PC-9 (cell line): ENCODE measurements at regions not wholly inside any gene's neighbourhood (a gene's known extent, or its start where the extent isn't known, plus 50 kb on each side); places are given as distances from the start of the nearest gene placed in this dataset.

Experiments
- BruUV-seq: library from RNA; stranded (reverse); fragments of 400-500 nt; replicated peaks from 2 replicates; lab custom pipeline; 2021; lab: Mats Ljungman, UMichigan
- CTCF ChIA-PET: fragments of 300-600 bp; sonication (Branson Sonifier 250); formaldehyde crosslinking; loops from one replicate; lab custom pipeline; 2022; ENCODE audit warnings: antibody characterized with exemption; lab: Charles Lee
- POLR2A ChIA-PET: fragments of 300-600 bp; sonication (Branson Sonifier 250); formaldehyde crosslinking; loops from one replicate; lab custom pipeline; 2022; ENCODE audit warnings: antibody characterized with exemption; ENCODE audit not compliant: unreplicated experiment; lab: Charles Lee
- DNase-seq, 2 experiments: peaks; one replicate each; pipeline versions ENCODE4 v3.0.0 to v3.0.0-alpha.2; 2015 to 2022; ENCODE audit warnings: mixed read lengths in 1 of 2
- H2AFZ ChIP-seq: fragments of 200-600 bp; sonication (generic); 2 replicates; pipeline ENCODE4 v1.8.1; 2017; ENCODE audit warnings: antibody characterized with exemption
- H3F3A ChIP-seq: fragments of 200-600 bp; sonication (generic); 2 replicates; pipeline ENCODE4 v1.8.1; 2017; ENCODE audit warnings: antibody characterized with exemption, mild to moderate bottlenecking, low read depth; ENCODE audit not compliant: insufficient read depth
- H3K27ac ChIP-seq: fragments of 200-600 bp; sonication (generic); 2 replicates; pipeline ENCODE4 v1.6.1; 2016; ENCODE audit warnings: mixed run types
- H3K27me3 ChIP-seq: fragments of 200-600 bp; sonication (generic); 2 replicates; pipeline ENCODE4 v1.6.1; 2016; ENCODE audit warnings: low read depth, mixed run types; ENCODE audit not compliant: insufficient read depth
- H3K36me3 ChIP-seq: fragments of 200-600 bp; sonication (generic); 2 replicates; pipeline ENCODE4 v1.6.1; 2016; ENCODE audit warnings: low read depth, mixed run types
- H3K4me1 ChIP-seq: fragments of 200-600 bp; sonication (generic); replicated peaks from 2 replicates; pipeline ENCODE4 v1.6.1; 2016; ENCODE audit warnings: mixed run types; ENCODE audit not compliant: insufficient read depth
- H3K4me2 ChIP-seq: fragments of 200-600 bp; sonication (generic); 2 replicates; pipeline ENCODE4 v1.6.1; 2017; ENCODE audit warnings: mixed run types
- H3K4me3 ChIP-seq: fragments of 200-600 bp; sonication (generic); 2 replicates; pipeline ENCODE4 v1.6.1; 2016; ENCODE audit warnings: mixed run types
- H3K79me2 ChIP-seq: fragments of 200-600 bp; sonication (generic); 2 replicates; pipeline ENCODE4 v1.6.1; 2017; ENCODE audit warnings: low read depth, mixed run types
- H3K9me2 ChIP-seq: fragments of 200-600 bp; sonication (generic); 2 replicates; pipeline ENCODE4 v1.8.1; 2017; ENCODE audit warnings: mild to moderate bottlenecking; ENCODE audit not compliant: insufficient read depth
- H3K9me3 ChIP-seq: fragments of 200-600 bp; sonication (generic); 2 replicates; pipeline ENCODE4 v1.8.1; 2016; ENCODE audit warnings: low read depth; ENCODE audit not compliant: insufficient read depth
- H4K20me1 ChIP-seq: fragments of 200-600 bp; sonication (generic); 2 replicates; pipeline ENCODE4 v1.8.1; 2017; ENCODE audit not compliant: insufficient read depth
- EZH2 ChIP-seq: fragments of 200-600 bp; sonication (generic); IDR thresholded peaks from 2 replicates; pipeline ENCODE4 v1.8.0; 2017; ENCODE audit warnings: antibody characterized with exemption, low read depth
- intact Hi-C: fragments of 100-400 bp; cut with micrococcal nuclease; formaldehyde crosslinking; loops from one replicate; pipeline ENCODE4 v1.10.0; 2022; ENCODE audit not compliant: unreplicated experiment
- TF ChIP-seq, protein P1 (sequence below): fragments of 200-600 bp; sonication (generic); conservative IDR thresholded peaks from 2 replicates; pipeline ENCODE4 v1.6.1; 2017; ENCODE audit warnings: mixed run types, antibody characterized with exemption, mild to moderate bottlenecking, moderate library complexity

DNA sequence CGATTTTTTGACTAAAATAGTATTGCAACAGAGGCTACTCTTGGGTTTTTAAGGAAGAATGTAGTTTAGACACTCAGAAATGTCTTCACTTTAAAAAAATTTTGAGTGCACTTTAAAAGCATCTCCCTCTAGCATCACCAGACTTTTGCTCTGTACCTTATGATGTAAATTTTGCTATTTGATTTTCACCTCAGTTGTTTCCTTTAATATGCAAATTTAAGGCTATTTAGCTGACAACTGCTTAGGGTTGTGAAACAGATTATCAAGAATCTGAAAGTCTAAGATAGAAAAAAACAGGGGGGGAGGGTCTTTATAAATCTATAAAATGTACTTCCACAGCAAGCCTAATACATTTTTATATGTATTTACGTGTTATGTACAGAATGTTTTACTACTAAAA is 92.9 kb upstream of the USP38 start:
- H3K4me2 ChIP-seq = no peak overlapping the region
- POLR2A ChIA-PET = no interaction called here
- H3K4me1 ChIP-seq = no peaks in the 10 kb centered on the region
- DNase-seq = no peak
- H3F3A ChIP-seq = no peaks in the 10 kb centered on the region
- H3K4me3 ChIP-seq = no peak overlapping the region
- H3K27me3 ChIP-seq = no peaks in the 10 kb centered on the region
- TF ChIP-seq, protein P1, sequence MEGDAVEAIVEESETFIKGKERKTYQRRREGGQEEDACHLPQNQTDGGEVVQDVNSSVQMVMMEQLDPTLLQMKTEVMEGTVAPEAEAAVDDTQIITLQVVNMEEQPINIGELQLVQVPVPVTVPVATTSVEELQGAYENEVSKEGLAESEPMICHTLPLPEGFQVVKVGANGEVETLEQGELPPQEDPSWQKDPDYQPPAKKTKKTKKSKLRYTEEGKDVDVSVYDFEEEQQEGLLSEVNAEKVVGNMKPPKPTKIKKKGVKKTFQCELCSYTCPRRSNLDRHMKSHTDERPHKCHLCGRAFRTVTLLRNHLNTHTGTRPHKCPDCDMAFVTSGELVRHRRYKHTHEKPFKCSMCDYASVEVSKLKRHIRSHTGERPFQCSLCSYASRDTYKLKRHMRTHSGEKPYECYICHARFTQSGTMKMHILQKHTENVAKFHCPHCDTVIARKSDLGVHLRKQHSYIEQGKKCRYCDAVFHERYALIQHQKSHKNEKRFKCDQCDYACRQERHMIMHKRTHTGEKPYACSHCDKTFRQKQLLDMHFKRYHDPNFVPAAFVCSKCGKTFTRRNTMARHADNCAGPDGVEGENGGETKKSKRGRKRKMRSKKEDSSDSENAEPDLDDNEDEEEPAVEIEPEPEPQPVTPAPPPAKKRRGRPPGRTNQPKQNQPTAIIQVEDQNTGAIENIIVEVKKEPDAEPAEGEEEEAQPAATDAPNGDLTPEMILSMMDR = no peak
- no peak for TF ChIP-seq EZH2
- no peak overlapping the region for H2AFZ ChIP-seq
- CTCF ChIA-PET = no interaction called here
- H3K36me3 ChIP-seq = no peaks in the 10 kb centered on the region
- BruUV-seq = no TSS peak
- H3K79me2 ChIP-seq = no peaks in the 10 kb centered on the region
- no peak overlapping the region for H3K27ac ChIP-seq
- H4K20me1 ChIP-seq = no peaks in the 10 kb centered on the region
- intact Hi-C loops = no loop called here
- no peaks in the 10 kb centered on the region for H3K9me3 ChIP-seq
- no peaks in the 10 kb centered on the region for H3K9me2 ChIP-seq

DNA sequence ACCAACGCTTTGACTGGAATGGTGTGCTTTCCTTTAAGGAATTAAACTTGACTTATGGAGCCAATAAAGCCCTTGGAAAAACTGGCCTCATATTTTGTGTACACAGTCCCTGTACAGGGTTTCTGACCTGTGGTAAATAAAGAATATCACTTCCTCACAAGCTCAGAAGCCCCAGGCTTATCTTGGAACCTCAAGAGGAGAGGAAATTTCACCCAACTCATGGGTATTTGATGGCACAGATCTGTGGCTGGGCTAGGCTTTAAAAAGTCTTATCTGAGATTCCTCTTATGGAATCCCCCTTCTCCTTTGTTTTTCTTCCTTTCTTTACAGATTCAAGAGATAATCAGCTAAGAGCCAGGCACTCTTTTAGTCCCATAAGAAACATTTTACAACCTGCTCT is 89.3 kb upstream of the USP38 start:
- no peaks in the 10 kb centered on the region for H3K36me3 ChIP-seq
- H3K9me2 ChIP-seq = no peaks in the 10 kb centered on the region
- H3F3A ChIP-seq = no peaks in the 10 kb centered on the region
- DNase-seq = no peak
- H3K27ac ChIP-seq = no peak overlapping the region
- no TSS peak for BruUV-seq
- ChIA-PET POLR2A (no interaction called here), CTCF (no interaction called here)
- no peaks in the 10 kb centered on the region for H3K4me1 ChIP-seq
- TF ChIP-seq EZH2 = no peak
- TF ChIP-seq, protein P1 = no peak
- H3K4me2 ChIP-seq = no peak overlapping the region
- H4K20me1 ChIP-seq = no peaks in the 10 kb centered on the region
- H3K79me2 ChIP-seq = no peaks in the 10 kb centered on the region
- H2AFZ ChIP-seq = no peak overlapping the region
- intact Hi-C loops = no loop called here
- no peaks in the 10 kb centered on the region for H3K9me3 ChIP-seq
- H3K27me3 ChIP-seq = no peaks in the 10 kb centered on the region
- no peak overlapping the region for H3K4me3 ChIP-seq

DNA sequence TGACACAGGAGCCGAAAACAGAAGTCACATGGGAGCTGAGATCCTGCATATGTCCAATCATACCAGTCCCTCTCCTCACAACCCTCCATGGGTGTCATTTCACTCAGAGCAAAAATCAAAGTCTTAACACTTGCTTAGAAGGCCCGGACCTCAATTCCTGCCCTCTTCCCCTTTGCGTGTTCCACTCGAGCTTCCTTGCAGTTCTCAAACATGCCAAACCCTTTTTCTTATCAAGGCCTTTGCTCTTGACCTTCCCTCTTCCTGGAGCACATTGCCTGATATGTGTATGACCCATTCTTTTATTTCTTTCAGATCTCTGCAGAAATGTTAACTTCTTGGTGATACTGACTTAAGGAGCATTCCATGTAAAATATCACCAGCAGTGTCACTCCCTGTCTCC is 87.0 kb upstream of the USP38 start:
- H4K20me1 ChIP-seq = no peaks in the 10 kb centered on the region
- H3K36me3 ChIP-seq = no peaks in the 10 kb centered on the region
- H3K9me3 ChIP-seq = no peaks in the 10 kb centered on the region
- DNase-seq = no peak
- H3K9me2 ChIP-seq = no peaks in the 10 kb centered on the region
- no peaks in the 10 kb centered on the region for H3F3A ChIP-seq
- H3K4me1 ChIP-seq = no peaks in the 10 kb centered on the region
- H3K27me3 ChIP-seq = no peaks in the 10 kb centered on the region
- intact Hi-C loops = no loop called here
- ChIA-PET POLR2A (no interaction called here), CTCF (no interaction called here)
- TF ChIP-seq, protein P1 = no peak
- TF ChIP-seq EZH2 = no peak
- no peak overlapping the region for H2AFZ ChIP-seq
- H3K4me3 ChIP-seq = no peak overlapping the region
- no TSS peak for BruUV-seq
- no peak overlapping the region for H3K27ac ChIP-seq
- no peak overlapping the region for H3K4me2 ChIP-seq
- H3K79me2 ChIP-seq = no peaks in the 10 kb centered on the region
